ENCODE measurements at regions not wholly inside any gene's neighbourhood (a gene's known extent, or its start where the extent isn't known, plus 50 kb on each side); places are given as distances from the start of the nearest gene placed in this dataset.

- Mint-ChIP-seq H3K9me3 (ENCODE audit: unreplicated experiment) (no peaks in the 10 kb centered on the region), H3K36me3 (ENCODE audit: insufficient read depth, unreplicated experiment) (no peaks in the 10 kb centered on the region), H3K27ac (ENCODE audit: unreplicated experiment) (no peak overlapping the region), H3K4me1 (ENCODE audit: low read depth, unreplicated experiment) (no peaks in the 10 kb centered on the region), H3K4me3 (ENCODE audit: unreplicated experiment) (no peak overlapping the region), H3K27me3 (ENCODE audit: insufficient read depth, unreplicated experiment) (peaks cover 3% of the 10 kb centered on the region)
- intact Hi-C loops (cut with micrococcal nuclease; ENCODE audit: unreplicated experiment): no loop called here
- CTCF ChIA-PET: interaction anchor here (0.6 kb wide), 1 partner anchor 175 kb away, joined by 3 read pairs; no protein-coding TSS in a partner anchor
- no peak for TF ChIP-seq CTCF (IDR thresholded peaks at IDR 0.05; ENCODE audit: insufficient read depth in 1 of 2, low read depth in 1 of 2, low read length in 1 of 2, severe bottlenecking in 1 of 2, unreplicated experiment in 1 of 2)
- POLR2A ChIA-PET: no interaction called here
- DNase-seq: no peak
- H3K9me3 ChIP-seq: no peaks in the 10 kb centered on the region
- H3K36me3 ChIP-seq (ENCODE audit: control insufficient read depth, insufficient read depth, low read length): no peaks in the 10 kb centered on the region
- no TSS peak for BruUV-seq (replicated peaks)
- no peaks in the 10 kb centered on the region for H3K4me1 ChIP-seq
- H3K27me3 ChIP-seq (replicated peaks; ENCODE audit: control insufficient read depth, insufficient read depth, low read length): no peaks in the 10 kb centered on the region
- H3K4me3 ChIP-seq (ENCODE audit: low read depth, low read length): no peak overlapping the region
These were observed 54.2 kb upstream of the NT5C1B start for GRCh38 chr2:18643326-18644114.

GRCh38 chr2:18641823-18642222 lies 52.5 kb upstream of the NT5C1B start:
- no peak overlapping the region for H3K4me3 Mint-ChIP-seq (ENCODE audit: unreplicated experiment)
- Histone ChIP-seq H3K4me1 (no peaks in the 10 kb centered on the region), H3K4me3 (ENCODE audit: low read depth, low read length) (no peak overlapping the region), H3K27me3 (replicated peaks; ENCODE audit: control insufficient read depth, insufficient read depth, low read length) (no peaks in the 10 kb centered on the region), H3K36me3 (ENCODE audit: control insufficient read depth, insufficient read depth, low read length) (no peaks in the 10 kb centered on the region), H3K9me3 (no peaks in the 10 kb centered on the region)
- CTCF ChIA-PET: no interaction called here
- peaks cover 3% of the 10 kb centered on the region for H3K27me3 Mint-ChIP-seq (ENCODE audit: insufficient read depth, unreplicated experiment)
- intact Hi-C loops (cut with micrococcal nuclease; ENCODE audit: unreplicated experiment): no loop called here
- no peaks in the 10 kb centered on the region for H3K4me1 Mint-ChIP-seq (ENCODE audit: low read depth, unreplicated experiment)
- H3K9me3 Mint-ChIP-seq (ENCODE audit: unreplicated experiment): peaks cover 7% of the 10 kb centered on the region
- POLR2A ChIA-PET: no interaction called here
- no peaks in the 10 kb centered on the region for H3K36me3 Mint-ChIP-seq (ENCODE audit: insufficient read depth, unreplicated experiment)
- DNase-seq: no peak
- no TSS peak for BruUV-seq (replicated peaks)
- no peak for TF ChIP-seq CTCF (IDR thresholded peaks at IDR 0.05; ENCODE audit: insufficient read depth in 1 of 2, low read depth in 1 of 2, low read length in 1 of 2, severe bottlenecking in 1 of 2, unreplicated experiment in 1 of 2)
- no peak overlapping the region for H3K27ac Mint-ChIP-seq (ENCODE audit: unreplicated experiment)

- no TSS peak for BruUV-seq (replicated peaks)
- peaks cover 5% of the 10 kb centered on the region for H3K9me3 ChIP-seq
- H3K27me3 ChIP-seq (replicated peaks; ENCODE audit: control insufficient read depth, insufficient read depth, low read length): no peaks in the 10 kb centered on the region
- H3K4me1 Mint-ChIP-seq (ENCODE audit: low read depth, unreplicated experiment): no peaks in the 10 kb centered on the region
- no peak overlapping the region for H3K27ac Mint-ChIP-seq (ENCODE audit: unreplicated experiment)
- H3K36me3 Mint-ChIP-seq (ENCODE audit: insufficient read depth, unreplicated experiment): no peaks in the 10 kb centered on the region
- no peak for DNase-seq
- no peak for TF ChIP-seq CTCF (IDR thresholded peaks at IDR 0.05; ENCODE audit: insufficient read depth in 1 of 2, low read depth in 1 of 2, low read length in 1 of 2, severe bottlenecking in 1 of 2, unreplicated experiment in 1 of 2)
- no peaks in the 10 kb centered on the region for H3K4me1 ChIP-seq
- CTCF ChIA-PET: no interaction called here
- no peaks in the 10 kb centered on the region for H3K36me3 ChIP-seq (ENCODE audit: control insufficient read depth, insufficient read depth, low read length)
- peaks cover 3% of the 10 kb centered on the region for H3K27me3 Mint-ChIP-seq (ENCODE audit: insufficient read depth, unreplicated experiment)
- intact Hi-C loops (cut with micrococcal nuclease; ENCODE audit: unreplicated experiment): no loop called here
- POLR2A ChIA-PET: no interaction called here
- H3K9me3 Mint-ChIP-seq (ENCODE audit: unreplicated experiment): peaks cover 20% of the 10 kb centered on the region
- no peak overlapping the region for H3K4me3 ChIP-seq (ENCODE audit: low read depth, low read length)
- H3K4me3 Mint-ChIP-seq (ENCODE audit: unreplicated experiment): no peak overlapping the region
These were observed 50.5 kb upstream of the NT5C1B start for GRCh38 chr2:18639756-18640453.
